GM12875 (cell line): ENCODE measurements at regions not wholly inside any gene's neighbourhood (a gene's known extent, or its start where the extent isn't known, plus 50 kb on each side); places are given as distances from the start of the nearest gene placed in this dataset.

ENCODE experiments used
- H3K4me3 ChIP-seq: one replicate; pipeline ENCODE4 v1.5.1; 2011; ENCODE audit warnings: low read depth, low read length, control low read depth
- CTCF ChIP-seq: IDR thresholded peaks from 2 replicates; pipeline ENCODE4 v1.5.1; 2011; ENCODE audit warnings: low read depth, mild to moderate bottlenecking, control low read depth, inconsistent platforms, low read length, moderate library complexity, borderline replicate concordance; ENCODE audit not compliant: insufficient read depth

DNA sequence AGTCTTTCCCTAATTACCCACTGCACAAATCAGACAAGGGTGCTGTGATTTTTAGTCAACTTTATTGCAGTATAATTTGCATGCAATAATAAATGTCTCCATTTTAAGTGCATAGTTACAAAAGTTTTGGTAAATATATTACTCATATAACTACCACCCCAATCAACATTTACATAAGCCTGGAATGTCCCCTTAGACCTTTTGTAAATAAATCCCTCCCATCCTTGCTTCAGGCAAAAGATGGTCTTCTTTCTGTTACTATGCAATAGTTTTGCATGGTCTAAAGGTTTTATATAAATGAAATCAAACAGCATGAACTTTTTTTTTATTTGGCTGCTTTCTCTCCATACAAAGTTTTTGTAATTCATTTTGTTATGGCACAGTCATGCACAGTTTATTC is 235.4 kb downstream of the PYDC2 start:
- no peak overlapping the region for H3K4me3 ChIP-seq
- no peak for TF ChIP-seq CTCF

DNA sequence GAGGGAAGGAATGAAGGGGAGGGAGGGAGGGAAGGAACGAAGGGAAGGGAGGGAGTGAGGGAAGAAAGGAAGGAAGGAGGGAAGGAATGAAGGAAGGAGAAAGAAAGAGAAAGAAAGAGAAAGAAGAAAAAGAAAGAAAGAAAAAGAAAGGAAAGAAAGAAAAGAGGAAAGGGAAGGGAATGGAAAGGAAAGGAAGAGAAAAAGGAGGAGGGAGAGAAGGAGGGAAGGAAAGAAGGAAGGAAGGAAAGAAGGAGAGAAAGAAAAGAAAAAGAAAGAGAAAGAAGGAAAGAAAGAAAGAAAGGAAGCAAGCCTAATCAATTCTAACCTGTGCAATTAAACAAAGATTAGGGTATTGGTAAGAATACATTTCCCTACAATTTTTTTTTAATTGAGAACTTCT is 238.6 kb downstream of the PYDC2 start:
- no peak for TF ChIP-seq CTCF
- no peak overlapping the region for H3K4me3 ChIP-seq

DNA sequence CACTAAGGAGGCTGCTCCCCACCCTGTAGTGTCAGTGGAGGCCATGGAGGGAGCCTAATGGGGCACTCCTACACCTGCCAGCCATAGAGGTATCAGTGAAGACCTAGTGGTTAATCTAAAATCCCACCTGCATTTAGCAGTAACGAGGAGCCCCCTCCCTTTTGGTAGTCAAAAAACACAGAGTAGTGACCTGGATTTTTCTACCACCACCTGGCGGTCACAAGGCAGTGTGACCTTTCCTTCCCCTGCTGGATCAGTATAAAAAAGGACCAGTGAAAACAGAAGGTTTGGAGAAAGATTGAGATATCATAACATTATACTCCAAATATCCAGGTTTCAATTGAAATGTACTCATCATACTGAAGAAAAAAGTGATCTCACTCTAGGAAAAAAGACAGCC is 241.2 kb downstream of the PYDC2 start:
- no peak overlapping the region for H3K4me3 ChIP-seq
- no peak for TF ChIP-seq CTCF

GRCh38 chr3:191707817-191708216 is 246.9 kb downstream of the PYDC2 start:
- TF ChIP-seq CTCF: no peak

DNA sequence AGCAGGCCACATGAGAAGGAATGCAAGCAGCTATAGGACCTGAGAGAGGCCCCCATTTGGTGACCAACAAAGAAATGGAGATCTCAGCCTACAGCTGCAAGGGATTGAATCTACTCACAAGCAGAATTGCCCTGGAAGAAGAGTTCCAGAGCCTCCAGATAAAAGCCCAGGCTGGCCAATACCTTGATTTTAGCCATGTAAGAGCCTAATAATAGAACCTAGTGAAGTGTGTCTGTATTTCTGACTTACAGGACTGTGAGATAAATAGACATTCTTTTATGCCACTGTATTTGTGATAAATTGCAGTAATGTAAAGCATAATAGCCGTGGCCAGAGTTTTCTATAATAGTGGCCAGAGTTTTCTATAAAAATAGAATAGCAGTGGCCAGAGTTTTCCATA is 254.6 kb downstream of the PYDC2 start:
- TF ChIP-seq CTCF: no peak
- H3K4me3 ChIP-seq: no peak overlapping the region

More at GRCh38 chr3:191707817-191708216, 246.9 kb downstream of the PYDC2 start:
- no peak overlapping the region for H3K4me3 ChIP-seq

- H3K4me3 ChIP-seq: no peak overlapping the region
- TF ChIP-seq CTCF: no peak
Measured at GRCh38 chr3:191721390-191721861, 260.5 kb downstream of the PYDC2 start.

DNA sequence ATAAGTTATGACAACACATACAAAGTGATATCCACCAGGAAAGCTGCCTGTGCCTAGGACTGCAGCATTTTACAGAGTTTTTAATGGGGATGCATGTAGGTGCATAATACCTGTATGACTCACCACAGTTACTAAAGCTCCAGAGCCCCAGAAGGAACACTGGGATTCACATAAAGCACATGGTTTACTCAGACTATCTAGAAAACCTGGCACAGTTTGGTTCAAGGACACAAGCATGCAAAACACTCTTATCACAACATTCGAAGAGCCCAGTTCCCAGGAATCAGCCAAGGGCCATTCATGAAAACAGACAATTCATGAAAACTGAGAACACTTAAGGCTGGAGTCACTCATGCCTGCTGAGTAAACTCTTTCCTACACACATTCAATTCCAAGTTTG is 261.0 kb downstream of the PYDC2 start:
- no peak overlapping the region for H3K4me3 ChIP-seq
- no peak for TF ChIP-seq CTCF
